SU-DHL-6 (cell line): ENCODE measurements at regions not wholly inside any gene's neighbourhood (a gene's known extent, or its start where the extent isn't known, plus 50 kb on each side); places are given as distances from the start of the nearest gene placed in this dataset.

Experiments used
- EZH2phosphoT487 ChIP-seq: fragments of 200-600 bp; sonication (generic), shearing (Covaris generic); conservative IDR thresholded peaks from 2 replicates; pipeline ENCODE4 v1.6.1; 2018; ENCODE audit warnings: mild to moderate bottlenecking, antibody characterized with exemption, low read length, moderate library complexity, mixed read lengths
- TF ChIP-seq, protein P1 (sequence below): fragments of 200-600 bp; sonication (generic); IDR thresholded peaks from one replicate; pipeline ENCODE4 v1.5.1; 2017; ENCODE audit warnings: antibody characterized with exemption, mild to moderate bottlenecking, low read length, moderate library complexity; ENCODE audit not compliant: insufficient read depth, poor library complexity, severe bottlenecking

- TF ChIP-seq, protein P1, sequence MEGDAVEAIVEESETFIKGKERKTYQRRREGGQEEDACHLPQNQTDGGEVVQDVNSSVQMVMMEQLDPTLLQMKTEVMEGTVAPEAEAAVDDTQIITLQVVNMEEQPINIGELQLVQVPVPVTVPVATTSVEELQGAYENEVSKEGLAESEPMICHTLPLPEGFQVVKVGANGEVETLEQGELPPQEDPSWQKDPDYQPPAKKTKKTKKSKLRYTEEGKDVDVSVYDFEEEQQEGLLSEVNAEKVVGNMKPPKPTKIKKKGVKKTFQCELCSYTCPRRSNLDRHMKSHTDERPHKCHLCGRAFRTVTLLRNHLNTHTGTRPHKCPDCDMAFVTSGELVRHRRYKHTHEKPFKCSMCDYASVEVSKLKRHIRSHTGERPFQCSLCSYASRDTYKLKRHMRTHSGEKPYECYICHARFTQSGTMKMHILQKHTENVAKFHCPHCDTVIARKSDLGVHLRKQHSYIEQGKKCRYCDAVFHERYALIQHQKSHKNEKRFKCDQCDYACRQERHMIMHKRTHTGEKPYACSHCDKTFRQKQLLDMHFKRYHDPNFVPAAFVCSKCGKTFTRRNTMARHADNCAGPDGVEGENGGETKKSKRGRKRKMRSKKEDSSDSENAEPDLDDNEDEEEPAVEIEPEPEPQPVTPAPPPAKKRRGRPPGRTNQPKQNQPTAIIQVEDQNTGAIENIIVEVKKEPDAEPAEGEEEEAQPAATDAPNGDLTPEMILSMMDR: no peak
- TF ChIP-seq EZH2phosphoT487: no peak
Observed at GRCh38 chr10:42367532-42368230, 270.7 kb downstream of the ZNF33B start.
